ENCODE measurements at regions not wholly inside any gene's neighbourhood (a gene's known extent, or its start where the extent isn't known, plus 50 kb on each side); places are given as distances from the start of the nearest gene placed in this dataset.

DNA sequence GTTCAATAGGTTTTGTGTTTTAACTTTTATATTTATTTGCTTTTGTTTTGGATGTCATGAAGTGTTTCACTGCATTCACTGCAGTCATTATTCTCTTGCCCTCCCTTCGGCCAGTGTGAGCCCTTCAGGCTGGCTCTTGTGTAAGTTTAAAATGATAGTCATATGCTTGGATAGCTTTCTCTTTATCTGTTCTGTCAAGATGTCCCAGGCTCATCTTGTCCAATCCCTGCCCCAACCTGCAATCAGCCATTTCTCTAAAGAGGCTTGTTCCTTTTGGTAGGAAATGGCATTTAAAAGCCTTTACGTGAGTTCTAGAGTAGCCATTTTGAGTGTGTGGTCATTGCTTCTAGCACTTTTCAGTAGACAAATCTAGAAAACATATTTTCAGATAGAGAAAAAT lies 238.0 kb upstream of the SLC39A10 start:
- no peak for TF ChIP-seq CTCF (CRISPR knock-in tag; IDR thresholded peaks at IDR 0.05)
- TF ChIP-seq EP300 (IDR thresholded peaks at IDR 0.05; ENCODE audit: low read depth in 2 of 2, low read length in 2 of 2), result no peak
- no peak for TF ChIP-seq EP300 (CRISPR knock-in tag; IDR thresholded peaks at IDR 0.05; ENCODE audit: borderline replicate concordance)
